Small intestine (tissue), 7 donors: ENCODE measurements at regions not wholly inside any gene's neighbourhood (a gene's known extent, or its start where the extent isn't known, plus 50 kb on each side); places are given as distances from the start of the nearest gene placed in this dataset.

Experiments
- DNase-seq, 2 donors: peaks; one replicate each; pipeline versions ENCODE4 v3.0.0 to v3.0.0-alpha.2; 2013
- FAIRE-seq: peaks from 2 replicates; lab custom pipeline; 2012; peaks lifted over from hg19 to GRCh38; lab: Jason Lieb, UNC
- H3K27ac ChIP-seq, 3 donors: one replicate each; pipeline ENCODE4 v1.5.1; 2013; ENCODE audit warnings: low read length in 2 of 3, mild to moderate bottlenecking in 2 of 3, control low read depth in 1 of 3, inconsistent platforms in 1 of 3, low read depth in 1 of 3, moderate library complexity in 1 of 3
- H3K27me3 ChIP-seq, 3 donors: one replicate each; pipeline ENCODE4 v1.6.1; 2013; ENCODE audit warnings: low read length in 3 of 3, inconsistent platforms in 1 of 3; ENCODE audit not compliant: control insufficient read depth in 3 of 3, insufficient read depth in 3 of 3
- H3K36me3 ChIP-seq, 3 donors: one replicate each; pipeline ENCODE4 v1.6.1; 2013; ENCODE audit warnings: low read length in 3 of 3, inconsistent platforms in 1 of 3, low read depth in 1 of 3, mild to moderate bottlenecking in 1 of 3, moderate library complexity in 1 of 3; ENCODE audit not compliant: control insufficient read depth in 3 of 3, insufficient read depth in 2 of 3
- H3K4me1 ChIP-seq, 3 donors: one replicate each; pipeline ENCODE4 v1.6.1; 2013; ENCODE audit warnings: low read length in 2 of 3, inconsistent platforms in 1 of 3, low read depth in 1 of 3, mild to moderate bottlenecking in 1 of 3, moderate library complexity in 1 of 3; ENCODE audit not compliant: control insufficient read depth in 3 of 3, insufficient read depth in 2 of 3
- H3K4me3 ChIP-seq, 3 donors: one replicate each; pipeline ENCODE4 v1.5.1; 2013; ENCODE audit warnings: low read length in 3 of 3, control low read depth in 1 of 3, inconsistent platforms in 1 of 3, low read depth in 1 of 3, mild to moderate bottlenecking in 1 of 3, moderate library complexity in 1 of 3
- H3K9me3 ChIP-seq, 2 donors: one replicate each; pipeline ENCODE4 v1.6.1; 2013; ENCODE audit warnings: low read depth in 1 of 2, low read length in 1 of 2; ENCODE audit not compliant: control insufficient read depth in 2 of 2, insufficient read depth in 1 of 2
- WGBS, 3 donors: extraction: QIAGEN DNeasy Blood & Tissue Kit; methylation state at CpG; one replicate each; pipeline ENCODE4 v1.1.7; 2013; 5-methylcytosine and 5-hydroxymethylcytosine counted together
- donor health status: healthy with polysubstance abuse.
- donor health status: control.
- donor health status: control.
- donor health status: Bipolar disorder and iron deficiency.
- donor health status: healthy.

GRCh38 chr2:106306387-106306786 lies 112.3 kb upstream of the UXS1 start:
- Histone ChIP-seq H3K27me3 (no peaks in the 10 kb centered on the region), H3K9me3 (peaks cover 0 to 5% of the 10 kb centered on the region in 2 donors), H3K4me1 (peaks cover 0 to 3% (median 2%) of the 10 kb centered on the region in 3 donors), H3K4me3 (no peak overlapping the region), H3K27ac (no peak overlapping the region), H3K36me3 (no peaks in the 10 kb centered on the region)
- DNase-seq (no peak), FAIRE-seq (no peak)
- WGBS, 3 donors = 75 to 83% (median 80%) methylated on average over 3 of the region's 3 CpGs

GRCh38 chr2:106304612-106305184 lies 110.6 kb upstream of the UXS1 start:
- Histone ChIP-seq H3K4me3 (no peak overlapping the region), H3K4me1 (peaks cover 0 to 2% (median under 1%) of the 10 kb centered on the region in 3 donors), H3K27me3 (no peaks in the 10 kb centered on the region), H3K36me3 (no peaks in the 10 kb centered on the region), H3K9me3 (peaks cover 0 to 5% of the 10 kb centered on the region in 2 donors), H3K27ac (no peak overlapping the region)
- FAIRE-seq (no peak), DNase-seq (peak in 1 of 2 donors; percentile 46)
- WGBS, 3 donors = 42 to 78% (median 56%) methylated on average over 5 of the region's 5 CpGs

GRCh38 chr2:106299696-106300095 lies 105.6 kb upstream of the UXS1 start:
- WGBS, 3 donors = 5 to 38% (median 10%) methylated on average over 2 of the region's 2 CpGs
- DNase-seq = peak; percentile 40 to 63
- Histone ChIP-seq H3K27ac (peak overlapping the region in 1 of 3 donors; percentile 53), H3K4me1 (peaks cover 0 to 4% (median 0%) of the 10 kb centered on the region in 3 donors), H3K4me3 (no peak overlapping the region), H3K9me3 (peaks cover 0 to 2% of the 10 kb centered on the region in 2 donors), H3K36me3 (no peaks in the 10 kb centered on the region), H3K27me3 (no peaks in the 10 kb centered on the region)
- FAIRE-seq = no peak

- Histone ChIP-seq H3K36me3 (no peaks in the 10 kb centered on the region), H3K9me3 (no peaks in the 10 kb centered on the region), H3K4me1 (peaks cover 0 to 4% (median 0%) of the 10 kb centered on the region in 3 donors), H3K27me3 (no peaks in the 10 kb centered on the region), H3K27ac (no peak overlapping the region), H3K4me3 (no peak overlapping the region)
- FAIRE-seq = no peak
- 74 to 93% (median 91%) methylated on average over 8 of the region's 8 CpGs for whole genome bisulfite sequencing, 3 donors
- DNase-seq = no peak
These were observed 102.2 kb upstream of the UXS1 start for GRCh38 chr2:106296182-106296815.

DNA sequence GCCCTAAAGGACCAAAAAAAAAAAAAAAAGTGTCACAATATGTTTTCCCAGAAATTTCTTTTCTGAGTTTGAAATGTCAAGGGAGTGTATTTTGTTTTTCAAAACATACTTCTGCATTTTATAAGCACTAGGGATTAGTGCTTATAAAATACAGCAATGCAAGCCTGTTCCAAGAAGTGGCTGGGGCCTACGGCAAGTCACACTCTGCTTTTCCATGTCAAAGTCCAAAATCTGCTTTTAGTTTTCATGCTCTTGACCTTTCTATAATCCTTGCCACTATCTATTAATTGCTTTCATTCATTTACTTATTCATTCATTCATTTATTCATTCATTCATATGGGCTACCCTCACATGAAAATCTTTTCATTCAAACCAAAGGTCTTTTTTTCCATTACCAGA lies 100.1 kb upstream of the UXS1 start:
- H3K4me1 ChIP-seq = no peaks in the 10 kb centered on the region
- no peak overlapping the region for H3K4me3 ChIP-seq
- 17 to 63% (median 30%) methylated on average over 1 of the region's 1 CpG for WGBS, 3 donors
- no peaks in the 10 kb centered on the region for H3K9me3 ChIP-seq
- H3K27me3 ChIP-seq = no peaks in the 10 kb centered on the region
- DNase-seq (peak; percentile 48 to 66), FAIRE-seq (no peak)
- H3K27ac ChIP-seq = no peak overlapping the region
- no peaks in the 10 kb centered on the region for H3K36me3 ChIP-seq

DNA sequence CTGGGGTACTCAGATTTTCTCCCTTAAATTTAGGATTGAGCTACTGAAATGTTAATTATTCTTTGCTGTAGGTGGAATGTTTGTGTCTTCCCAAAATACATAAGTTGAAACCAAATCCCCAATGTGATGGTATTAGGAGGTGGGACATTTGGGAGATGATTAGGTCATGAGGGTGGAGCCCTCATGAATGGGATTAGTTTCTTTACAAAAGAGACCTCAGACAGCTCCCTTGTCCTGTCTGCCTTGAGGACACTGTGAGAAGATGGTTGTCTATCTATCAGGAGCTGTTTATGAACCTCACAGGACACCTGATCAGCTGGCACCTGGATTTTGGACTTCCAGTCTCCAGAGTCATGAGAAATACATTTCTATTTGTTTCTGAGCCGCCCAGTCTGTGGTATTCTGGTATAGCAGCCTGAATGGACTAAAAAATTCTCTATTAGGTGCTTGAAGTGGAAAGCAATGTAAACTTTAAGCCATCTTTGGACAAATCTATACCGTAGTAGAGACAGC lies 99.2 kb upstream of the UXS1 start:
- H3K9me3 ChIP-seq = no peaks in the 10 kb centered on the region
- H3K27me3 ChIP-seq = no peaks in the 10 kb centered on the region
- WGBS, 3 donors = 84 to 91% (median 89%) methylated on average over 2 of the region's 2 CpGs
- H3K36me3 ChIP-seq = no peaks in the 10 kb centered on the region
- H3K4me3 ChIP-seq = no peak overlapping the region
- DNase-seq (peak in 1 of 2 donors; percentile 32), FAIRE-seq (no peak)
- H3K4me1 ChIP-seq = no peaks in the 10 kb centered on the region
- no peak overlapping the region for H3K27ac ChIP-seq

GRCh38 chr2:106292627-106293026 lies 98.5 kb upstream of the UXS1 start:
- 89 to 96% (median 94%) methylated on average over 3 of the region's 3 CpGs for WGBS, 3 donors
- DNase-seq (no peak), FAIRE-seq (no peak)
- no peaks in the 10 kb centered on the region for H3K4me1 ChIP-seq
- no peaks in the 10 kb centered on the region for H3K27me3 ChIP-seq
- H3K27ac ChIP-seq = no peak overlapping the region
- H3K4me3 ChIP-seq = no peak overlapping the region
- no peaks in the 10 kb centered on the region for H3K36me3 ChIP-seq
- no peaks in the 10 kb centered on the region for H3K9me3 ChIP-seq

DNA sequence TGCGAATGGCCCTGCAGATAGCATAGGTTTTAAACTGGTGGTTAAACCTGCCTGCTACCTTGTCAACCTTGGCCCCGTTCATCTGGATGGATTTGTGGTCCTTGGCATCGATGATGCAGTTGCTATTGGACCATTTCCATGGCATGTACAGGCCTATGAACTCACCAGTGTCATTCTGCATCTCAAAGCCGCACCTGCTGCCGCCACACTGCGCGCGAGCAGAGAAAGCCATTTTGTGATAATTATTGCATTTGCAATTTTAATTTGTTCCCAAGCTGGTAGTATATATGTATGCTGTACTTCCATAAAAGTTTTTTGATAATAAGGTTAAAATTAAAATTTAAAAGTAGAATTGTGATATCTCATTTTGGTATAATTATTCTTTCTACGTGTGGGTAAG lies 94.8 kb upstream of the UXS1 start:
- FAIRE-seq (no peak), DNase-seq (no peak)
- no peaks in the 10 kb centered on the region for H3K36me3 ChIP-seq
- H3K4me1 ChIP-seq = no peaks in the 10 kb centered on the region
- no peaks in the 10 kb centered on the region for H3K9me3 ChIP-seq
- H3K27me3 ChIP-seq = no peaks in the 10 kb centered on the region
- no peak overlapping the region for H3K4me3 ChIP-seq
- H3K27ac ChIP-seq = no peak overlapping the region
- WGBS, 3 donors = 94 to 96% (median 95%) methylated on average over 9 of the region's 9 CpGs
